HG03103 (cell line): ENCODE measurements at regions not wholly inside any gene's neighbourhood (a gene's known extent, or its start where the extent isn't known, plus 50 kb on each side); places are given as distances from the start of the nearest gene placed in this dataset.

ENCODE experiments used
- ATAC-seq: cut with Tn5 transposase; IDR thresholded peaks from one replicate; pipeline ENCODE4 v1.9.1; 2021; ENCODE audit warnings: low read depth; ENCODE audit not compliant: unreplicated experiment

DNA sequence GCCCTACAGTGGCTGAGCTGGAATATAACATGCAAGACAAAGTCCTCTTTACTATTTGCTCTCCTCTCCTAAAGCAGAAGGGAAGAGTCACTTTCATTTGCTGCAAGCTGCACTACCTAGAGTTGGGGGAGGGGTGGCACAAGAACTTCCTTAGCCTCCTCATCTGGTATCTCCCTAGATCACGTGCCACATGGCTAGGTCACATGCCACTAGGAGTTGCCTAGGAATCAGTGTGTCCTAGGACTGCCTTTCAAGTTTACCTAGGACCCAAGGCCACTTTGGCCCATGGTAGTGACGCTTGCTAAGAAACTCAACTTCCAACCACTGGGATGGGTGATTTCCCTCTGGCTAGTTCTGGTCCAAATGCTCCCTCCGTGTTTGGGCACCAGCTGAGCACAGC lies 625.2 kb downstream of the DIAPH3 start:
- no peak for ATAC-seq

DNA sequence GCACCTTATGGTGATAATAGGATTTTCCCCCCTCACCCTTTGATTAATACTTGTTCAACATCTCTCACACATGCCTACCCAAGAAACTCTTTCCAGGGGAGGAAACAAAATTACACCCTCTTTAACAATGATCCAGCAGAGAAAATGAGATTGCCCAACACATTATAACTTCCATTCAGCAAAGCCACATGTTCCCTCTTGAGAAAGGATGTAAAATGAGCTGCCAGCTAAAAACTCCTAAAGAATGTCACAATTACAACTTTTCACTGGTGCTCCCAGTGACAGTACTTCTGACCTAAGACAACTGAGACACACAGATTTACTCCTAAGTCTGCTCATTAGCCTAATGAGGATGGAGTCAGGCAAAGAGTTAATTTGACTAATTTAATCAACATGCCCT lies 621.4 kb downstream of the DIAPH3 start:
- ATAC-seq, result no peak

DNA sequence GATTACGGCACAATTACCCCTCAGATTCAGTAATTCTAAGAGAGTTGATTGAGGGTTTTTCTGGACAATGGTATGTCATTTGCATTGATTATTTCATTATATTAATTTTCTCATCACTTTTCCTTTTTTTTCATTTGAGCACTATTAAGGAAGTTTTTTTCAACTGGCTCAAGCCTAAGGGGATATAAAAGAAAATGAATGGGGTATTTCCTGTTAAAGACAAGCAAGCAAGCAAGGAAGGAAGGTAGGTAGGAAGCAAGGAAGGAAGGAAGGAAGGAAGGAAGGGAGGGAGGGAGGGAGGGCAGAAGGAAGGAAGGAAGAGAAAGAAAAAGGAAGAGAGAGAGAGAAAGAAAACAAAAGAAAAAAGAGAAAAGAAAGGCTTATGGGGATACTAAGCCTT lies 620.3 kb downstream of the DIAPH3 start:
- no peak for ATAC-seq

DNA sequence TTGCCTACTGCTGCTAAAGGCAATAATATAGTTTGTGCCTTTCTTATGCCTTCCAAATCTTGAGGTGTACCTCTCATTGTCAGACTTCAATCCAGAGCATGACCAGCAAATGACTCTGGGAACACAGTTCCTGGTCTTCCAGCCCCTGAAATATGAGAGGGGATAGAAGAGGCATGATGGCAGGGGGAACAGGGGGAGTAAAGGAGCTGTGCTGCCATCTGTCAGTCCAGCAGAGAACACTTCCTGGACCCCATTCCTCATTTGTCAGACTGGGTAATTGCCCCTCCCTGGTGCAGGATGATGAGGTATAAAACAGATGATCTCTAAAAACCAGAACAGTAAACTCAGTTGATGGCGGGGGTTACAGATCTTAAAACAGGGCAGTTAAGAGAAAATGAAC lies 618.7 kb downstream of the DIAPH3 start:
- no peak for ATAC-seq

DNA sequence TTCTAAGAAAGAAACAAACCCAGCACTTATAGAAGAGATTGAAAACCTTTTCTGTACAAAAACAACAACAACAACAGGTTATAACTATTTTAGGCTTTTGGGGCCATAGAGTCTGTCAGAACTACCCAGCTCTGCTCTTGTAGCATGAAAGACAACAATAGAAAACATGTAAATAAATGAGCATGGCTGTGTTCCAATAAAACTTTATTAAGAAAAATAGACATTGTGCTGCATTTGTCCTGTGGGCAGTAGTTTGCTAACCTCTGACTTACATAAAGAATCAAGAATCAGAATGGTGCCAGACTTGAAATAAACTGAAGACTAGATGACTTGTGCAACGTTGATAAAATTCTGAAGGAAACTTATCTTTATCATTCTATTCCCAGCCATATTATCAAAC lies 617.5 kb downstream of the DIAPH3 start:
- no peak for ATAC-seq

DNA sequence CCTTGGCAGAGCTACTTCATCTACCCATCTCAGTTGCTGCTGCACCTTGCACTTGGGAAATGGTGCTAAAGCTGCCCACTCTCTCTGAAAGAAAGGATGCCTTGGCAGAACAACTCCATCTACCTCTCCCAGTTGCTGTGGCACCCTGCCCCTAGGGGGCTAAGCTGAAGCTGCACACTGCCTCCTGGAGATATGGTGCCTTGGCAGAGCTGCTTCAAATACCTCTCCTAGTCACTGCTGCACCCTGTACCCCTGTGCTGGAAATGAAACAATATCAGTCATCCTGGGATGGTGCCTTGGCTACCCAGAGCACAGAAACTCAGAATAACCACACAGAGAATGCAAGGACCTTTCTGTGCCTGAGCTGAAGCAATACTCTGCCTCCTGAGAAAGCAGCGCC lies 615.8 kb downstream of the DIAPH3 start:
- no peak for ATAC-seq

DNA sequence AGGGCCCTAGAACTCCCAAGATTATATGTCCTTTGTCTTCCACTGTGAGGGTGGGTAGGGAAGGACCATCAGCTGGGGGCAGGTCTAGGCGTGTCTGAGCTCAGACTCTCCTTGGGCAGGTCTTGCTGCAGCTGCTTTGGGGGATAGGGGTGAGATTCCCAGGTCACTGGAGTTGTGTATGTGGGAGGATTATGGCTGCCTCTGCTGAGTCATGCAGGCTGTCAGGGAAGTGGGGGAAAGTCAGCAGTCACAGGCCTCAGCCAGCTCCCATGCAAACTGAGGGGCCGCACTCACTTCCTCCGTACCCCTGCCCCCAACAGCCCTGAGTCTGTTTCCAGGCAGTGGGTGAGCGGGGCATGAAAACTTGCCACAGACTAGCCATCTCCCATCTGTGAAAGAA lies 600.8 kb downstream of the DIAPH3 start:
- no peak for ATAC-seq

DNA sequence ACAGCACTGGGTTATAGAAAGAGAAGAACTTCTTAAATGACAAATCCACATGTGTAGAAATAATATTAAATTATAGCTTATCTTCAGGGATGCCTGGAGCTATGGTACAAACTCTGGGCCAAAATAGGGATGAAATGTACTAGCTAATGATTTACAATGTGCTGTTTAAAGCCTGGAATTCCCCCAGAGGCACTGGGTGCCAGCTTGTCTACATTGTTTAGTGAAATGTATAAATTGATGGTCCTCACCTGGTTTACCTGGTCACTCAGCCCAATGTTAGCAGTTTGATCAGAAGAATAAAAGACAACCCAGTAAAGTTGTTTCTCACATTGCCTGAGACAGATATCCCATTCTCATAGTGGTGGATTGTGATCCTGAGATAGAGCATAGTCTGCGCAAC lies 597.2 kb downstream of the DIAPH3 start:
- ATAC-seq, result no peak

DNA sequence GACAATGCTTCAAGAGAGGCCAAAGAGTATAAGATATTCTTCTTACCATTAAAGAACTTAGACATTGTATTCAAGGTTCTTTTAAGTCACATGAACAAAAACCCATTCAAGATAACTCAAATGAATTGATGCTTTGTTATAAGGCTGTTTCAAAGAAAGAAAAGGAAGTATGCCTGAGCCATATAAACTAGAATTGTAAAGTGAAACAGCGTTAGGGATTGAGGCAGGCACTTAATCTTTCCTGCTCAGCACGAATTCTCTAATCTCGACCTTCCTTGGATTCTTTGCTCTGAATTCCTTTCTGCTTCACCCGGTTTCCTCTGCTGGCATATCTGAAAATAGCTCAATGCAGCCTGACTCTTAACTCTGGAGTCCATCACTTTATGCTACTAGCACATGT lies 595.4 kb downstream of the DIAPH3 start:
- no peak for ATAC-seq

DNA sequence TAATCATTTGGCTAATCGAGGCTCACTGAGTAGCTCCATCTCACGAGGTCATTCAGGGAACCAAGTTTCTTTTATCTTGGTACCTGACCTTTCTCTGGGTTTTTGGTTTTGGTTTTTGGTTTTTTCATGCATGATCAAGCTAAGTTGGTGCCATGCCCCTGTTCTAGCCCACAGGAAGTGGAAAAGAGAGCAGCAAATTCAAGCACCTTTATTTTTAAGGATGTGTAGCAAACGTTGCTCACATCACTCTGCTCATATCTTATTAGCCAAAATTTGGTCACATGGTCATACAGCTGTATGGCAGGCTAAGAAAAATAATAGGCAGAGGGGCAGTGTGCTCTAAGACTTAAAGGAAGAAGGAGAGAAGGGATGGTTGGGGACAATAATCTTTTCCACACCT lies 593.5 kb downstream of the DIAPH3 start:
- no peak for ATAC-seq

DNA sequence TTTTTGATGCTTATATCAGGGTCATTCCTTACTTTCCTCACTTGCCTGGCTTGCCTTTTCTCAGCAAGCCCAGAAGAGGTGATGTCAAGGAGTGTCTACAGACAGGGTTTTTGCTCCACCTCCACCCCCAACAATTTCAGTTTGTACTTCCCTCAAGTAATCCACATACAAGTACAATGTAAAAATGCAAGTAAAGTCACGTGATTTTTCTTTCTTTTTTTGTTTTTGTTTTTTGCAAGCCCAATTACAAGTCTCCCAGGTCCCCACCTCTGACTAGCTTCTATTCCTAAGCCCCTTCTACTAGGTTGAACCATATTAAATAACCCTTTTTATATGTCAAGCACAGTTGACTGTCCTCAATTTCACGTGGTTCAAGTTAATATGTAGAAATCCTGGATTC lies 579.6 kb downstream of the DIAPH3 start:
- no peak for ATAC-seq

DNA sequence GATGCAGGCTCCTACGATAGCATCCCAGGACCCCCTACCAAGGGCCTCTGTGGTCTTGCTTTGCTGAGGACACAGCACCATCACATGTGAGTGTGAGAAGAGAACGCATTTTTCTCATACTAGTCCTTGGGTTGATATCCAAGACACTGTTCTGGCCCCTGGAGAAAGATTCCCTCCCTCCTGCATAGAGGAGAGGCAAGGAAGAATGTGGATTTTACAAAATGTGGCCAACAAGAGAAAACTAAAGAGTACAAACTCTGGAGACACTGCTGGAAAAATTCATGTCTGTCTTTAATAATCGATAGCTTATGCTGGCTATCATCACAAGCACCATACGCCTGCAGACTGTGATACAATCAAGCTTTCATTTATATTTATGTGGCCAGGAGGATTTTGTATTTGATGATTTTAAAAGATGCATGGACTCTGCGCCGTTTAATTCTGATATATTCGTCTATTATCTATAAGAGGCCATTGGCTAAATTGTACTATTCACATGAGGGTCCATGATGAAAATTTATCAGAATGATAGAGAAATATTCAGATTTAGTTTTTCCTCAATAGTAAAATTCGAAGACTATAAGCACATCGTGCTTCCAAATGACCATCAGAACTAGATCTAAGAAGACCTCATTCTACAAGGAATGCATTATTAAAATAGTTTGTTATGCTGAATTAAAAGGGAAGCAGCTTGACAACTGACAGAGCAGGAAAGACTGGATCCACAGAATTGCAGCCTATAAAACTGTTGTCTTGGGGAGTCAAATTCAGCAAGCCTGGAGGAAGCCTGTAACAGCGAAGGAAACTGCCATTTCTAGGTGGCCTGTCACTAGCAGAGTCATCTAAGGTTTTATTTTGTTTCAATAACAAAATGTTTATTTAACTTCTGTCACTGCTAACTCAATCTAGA lies 578.7 kb downstream of the DIAPH3 start:
- ATAC-seq, result no peak

DNA sequence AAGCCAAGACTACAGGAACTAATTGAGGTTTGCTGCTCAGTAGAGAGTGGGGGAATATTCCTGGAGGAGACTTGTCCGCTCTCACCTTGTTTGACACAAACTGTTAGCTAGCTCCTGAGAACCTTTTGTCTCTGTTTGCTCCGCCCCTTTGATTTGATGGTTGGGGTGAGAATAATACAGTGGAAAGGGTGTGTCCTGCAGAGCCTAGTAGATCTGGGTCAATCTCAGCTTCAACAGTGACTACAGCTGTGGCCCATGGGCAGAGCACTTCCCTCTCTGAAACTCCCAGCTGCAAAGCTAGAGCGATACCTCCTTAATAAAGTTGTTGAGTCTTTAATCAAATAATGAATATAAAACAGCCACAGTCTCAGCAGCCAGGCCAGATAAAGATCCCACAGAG lies 576.7 kb downstream of the DIAPH3 start:
- no peak for ATAC-seq

DNA sequence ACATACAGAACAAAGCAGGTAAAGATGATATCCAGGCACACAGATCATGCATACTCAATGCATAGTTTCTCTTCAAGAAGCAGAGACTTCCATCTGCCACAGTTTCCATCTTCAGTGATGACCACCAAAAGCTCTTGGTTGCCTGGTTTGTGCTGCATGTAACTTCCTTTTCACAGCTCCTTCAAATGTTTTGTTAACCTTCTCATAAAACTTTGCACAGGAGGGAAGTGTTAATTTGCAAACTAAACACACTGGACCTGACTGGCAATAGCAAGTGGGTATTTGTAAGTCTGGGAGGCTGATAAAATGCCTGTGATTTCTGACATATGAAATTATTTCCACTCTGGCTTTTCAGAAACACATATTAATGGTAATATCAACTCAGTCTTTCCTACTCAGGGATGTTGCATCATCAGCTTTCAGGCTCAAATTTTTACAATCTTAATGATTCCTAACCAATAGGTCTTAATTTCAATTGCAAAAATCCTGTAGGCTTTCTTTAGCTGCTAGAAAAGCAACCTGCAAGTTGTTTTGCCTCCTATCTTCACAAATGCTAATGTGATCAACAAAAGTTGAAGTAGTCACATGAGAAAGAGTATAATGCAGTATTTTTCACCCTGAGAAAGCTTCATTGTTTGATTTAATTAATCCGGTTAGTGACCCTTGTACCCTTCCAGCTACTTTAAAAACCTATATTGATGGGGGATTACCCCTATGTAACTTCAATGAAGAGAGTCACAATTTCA lies 575.6 kb downstream of the DIAPH3 start:
- no peak for ATAC-seq

DNA sequence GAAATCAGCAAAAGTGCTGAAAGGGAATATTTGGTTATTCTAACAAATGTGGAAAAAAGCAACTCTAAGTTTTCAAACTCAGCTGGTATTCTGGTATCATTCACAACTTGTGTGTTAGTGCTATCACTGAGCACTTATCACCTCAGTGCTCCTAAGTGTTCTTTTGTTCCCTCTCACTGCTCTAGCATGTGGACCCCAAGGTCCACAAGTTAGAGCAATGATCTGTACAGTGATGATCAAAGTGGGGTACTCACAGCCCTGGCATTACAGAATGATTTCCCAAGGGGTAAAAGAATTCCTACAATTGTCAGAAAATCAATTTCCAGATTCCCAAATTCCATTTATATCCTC lies 575.0 kb downstream of the DIAPH3 start:
- no peak for ATAC-seq

DNA sequence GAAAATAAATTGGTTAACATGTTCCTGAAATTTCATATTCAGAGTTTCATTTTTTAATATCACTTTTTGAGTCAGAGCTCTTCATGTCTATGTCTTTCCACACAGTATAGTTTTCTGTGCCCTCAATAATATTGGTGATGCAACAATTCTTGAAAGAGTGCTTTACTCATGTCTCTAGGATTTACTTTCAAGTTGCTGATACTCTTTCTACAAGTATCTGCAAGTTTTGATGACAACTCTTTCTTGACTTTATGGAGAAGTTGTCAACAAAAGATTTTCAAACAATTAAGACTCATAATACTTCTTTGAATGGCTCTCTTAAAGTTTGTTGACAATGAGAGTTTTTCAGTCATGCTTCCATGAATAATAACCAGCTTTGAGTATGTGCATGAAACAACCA lies 561.7 kb downstream of the DIAPH3 start:
- no peak for ATAC-seq

DNA sequence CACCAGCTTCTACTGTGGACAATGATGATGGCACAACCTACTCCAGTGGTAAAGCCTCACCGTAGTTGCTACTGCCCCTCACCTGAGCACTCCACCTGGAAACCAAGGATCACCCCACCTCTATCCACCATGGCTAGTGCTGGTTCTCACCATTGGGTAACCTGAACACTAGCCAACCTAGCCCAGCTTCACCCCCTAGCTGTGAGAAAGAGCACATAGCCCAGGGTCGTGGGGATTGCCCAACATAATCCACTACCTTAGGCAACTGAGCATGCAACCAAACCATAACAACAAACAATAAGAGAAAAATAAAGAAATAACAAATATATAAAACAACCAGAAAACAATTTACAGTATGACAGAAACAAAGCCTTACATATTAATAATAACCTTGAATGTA lies 560.1 kb downstream of the DIAPH3 start:
- ATAC-seq, result no peak

DNA sequence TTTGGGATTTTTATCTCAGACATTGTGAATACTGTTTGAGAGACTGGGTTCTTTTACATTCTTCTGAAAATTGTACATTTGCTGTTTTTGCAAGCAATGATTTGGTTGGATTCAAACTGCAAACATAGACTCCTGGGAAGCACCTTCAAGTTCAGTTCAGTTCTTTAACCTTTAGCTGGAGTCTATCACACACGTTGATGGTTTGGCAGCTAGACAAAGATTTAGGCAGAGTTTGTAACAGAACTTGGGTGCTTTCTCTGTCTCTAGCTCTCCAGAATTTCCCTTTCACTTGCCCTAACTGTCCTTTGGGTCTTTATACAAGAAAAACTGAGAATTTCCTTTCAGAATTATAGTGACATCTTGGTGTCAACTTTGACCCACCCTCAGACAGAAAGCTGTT lies 556.6 kb downstream of the DIAPH3 start:
- ATAC-seq, result no peak

DNA sequence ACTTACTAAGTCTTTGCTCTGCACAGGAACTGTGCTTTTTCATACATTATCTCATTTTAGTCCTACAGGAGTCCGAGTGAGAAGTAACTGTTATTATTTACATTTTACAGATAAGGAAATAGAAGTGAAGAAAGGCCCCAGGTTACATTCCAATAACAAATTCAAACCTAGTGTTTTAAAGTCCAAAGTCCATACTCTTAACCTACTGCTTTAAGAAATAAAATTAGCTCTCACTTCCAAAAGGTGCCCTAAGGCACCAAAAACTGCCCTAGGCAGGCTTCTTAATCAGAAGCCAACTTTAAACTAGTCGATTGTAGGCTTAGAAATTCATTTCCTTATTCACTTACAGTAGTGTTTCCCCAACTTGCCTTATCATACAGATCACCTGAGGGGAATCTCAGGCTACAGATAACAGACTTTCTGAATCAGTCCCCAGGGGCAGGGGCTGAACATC lies 555.9 kb downstream of the DIAPH3 start:
- no peak for ATAC-seq

DNA sequence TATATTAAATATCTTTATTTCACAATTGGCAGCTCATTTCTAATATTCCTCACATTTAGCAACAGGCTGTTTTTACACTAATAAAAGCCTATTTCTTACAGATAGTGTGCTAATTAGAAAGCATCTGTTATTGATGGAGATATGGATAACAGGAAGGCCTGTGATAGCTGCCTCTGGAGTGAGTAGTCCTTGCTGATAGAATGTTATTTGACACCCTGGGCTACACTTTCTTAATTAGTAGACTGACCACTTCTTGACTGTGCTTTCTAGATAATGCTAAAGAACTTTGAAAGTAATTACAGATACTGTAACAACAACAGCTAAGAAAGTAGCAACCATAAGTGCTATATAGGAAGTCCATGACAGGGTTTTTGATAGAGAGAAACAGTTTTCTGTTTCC lies 554.3 kb downstream of the DIAPH3 start:
- no peak for ATAC-seq
